HG02970 (cell line): ENCODE measurements at regions not wholly inside any gene's neighbourhood (a gene's known extent, or its start where the extent isn't known, plus 50 kb on each side); places are given as distances from the start of the nearest gene placed in this dataset.
"Not testable (repeated sequence)": the region's sequence is repeated elsewhere in the genome, so short reads cannot be mapped to it uniquely, and the experiment has no call there.

Source experiments
- ATAC-seq: cut with Tn5 transposase; IDR thresholded peaks from one replicate; pipeline ENCODE4 v1.9.1; 2021; ENCODE audit warnings: mild to moderate bottlenecking, moderate library complexity, moderate number of reproducible peaks; ENCODE audit not compliant: unreplicated experiment, low FRiP score

- no peak for ATAC-seq
Observed at GRCh38 chr4:85018983-85019382, 52.5 kb upstream of the WDFY3 start.

DNA sequence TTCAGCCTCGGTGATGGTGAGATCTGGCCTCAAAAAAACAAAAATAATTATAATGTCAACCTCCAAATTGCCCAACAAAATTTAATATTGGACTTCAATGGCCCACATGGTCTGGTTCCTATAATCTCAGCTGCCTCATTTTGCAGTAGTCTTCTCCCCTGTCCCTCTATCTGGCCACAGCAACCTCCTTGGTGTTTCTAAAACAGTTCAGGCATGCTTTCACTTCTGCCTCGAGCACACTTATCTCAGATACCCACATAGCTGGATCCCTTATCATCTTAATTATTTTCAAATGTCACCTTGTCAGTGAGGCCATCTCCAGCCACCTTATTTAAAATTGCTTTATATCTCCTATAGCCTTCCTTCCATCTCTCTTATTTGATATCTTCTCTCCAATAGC lies 52.9 kb upstream of the WDFY3 start:
- ATAC-seq: no peak

GRCh38 chr4:85024671-85025070 lies 58.2 kb upstream of the WDFY3 start:
- ATAC-seq: no peak

DNA sequence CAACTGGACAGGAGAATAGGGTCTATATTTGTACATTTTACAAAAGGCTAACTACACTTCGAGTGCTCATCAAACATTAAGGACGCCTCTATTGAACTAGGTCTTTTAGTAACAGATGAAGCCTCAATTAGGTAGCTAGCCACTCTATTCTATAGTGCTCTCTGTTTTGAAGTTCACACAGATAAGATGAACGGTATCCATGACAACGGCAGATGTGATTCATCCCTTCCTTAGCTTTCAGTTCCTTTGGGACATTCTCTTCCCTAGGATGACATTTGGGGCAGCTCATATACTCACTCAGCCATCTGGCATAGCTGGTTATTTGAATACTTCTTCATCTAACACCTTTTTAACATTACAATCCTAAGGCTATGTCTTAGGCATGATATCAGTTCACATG lies 62.4 kb upstream of the WDFY3 start:
- no peak for ATAC-seq

GRCh38 chr4:85029453-85029852 lies 63.0 kb upstream of the WDFY3 start:
- ATAC-seq: no peak

GRCh38 chr4:85030156-85030555 lies 63.7 kb upstream of the WDFY3 start:
- no peak for ATAC-seq

DNA sequence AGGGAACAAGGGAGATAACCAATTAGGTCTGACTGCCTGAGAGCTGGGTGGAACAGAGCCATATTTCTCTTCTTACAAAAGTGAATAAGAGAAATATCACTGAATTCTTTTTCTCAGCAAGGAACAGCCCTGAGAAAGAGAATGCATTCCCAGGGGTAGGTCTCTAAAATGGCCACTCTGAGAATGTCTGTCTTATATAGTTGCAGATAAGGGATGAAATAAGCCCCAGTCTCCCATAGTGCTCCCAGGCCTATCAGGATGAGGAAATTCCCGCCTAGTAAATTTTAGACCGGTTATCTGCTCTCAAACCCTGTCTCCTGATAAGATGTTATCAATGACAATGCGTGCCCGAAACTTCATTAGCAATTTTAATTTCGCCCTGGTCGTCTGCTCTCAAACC lies 67.3 kb upstream of the WDFY3 start:
- ATAC-seq: not testable (repeated sequence)

GRCh38 chr4:85039526-85039925 lies 73.0 kb upstream of the WDFY3 start:
- no peak for ATAC-seq

DNA sequence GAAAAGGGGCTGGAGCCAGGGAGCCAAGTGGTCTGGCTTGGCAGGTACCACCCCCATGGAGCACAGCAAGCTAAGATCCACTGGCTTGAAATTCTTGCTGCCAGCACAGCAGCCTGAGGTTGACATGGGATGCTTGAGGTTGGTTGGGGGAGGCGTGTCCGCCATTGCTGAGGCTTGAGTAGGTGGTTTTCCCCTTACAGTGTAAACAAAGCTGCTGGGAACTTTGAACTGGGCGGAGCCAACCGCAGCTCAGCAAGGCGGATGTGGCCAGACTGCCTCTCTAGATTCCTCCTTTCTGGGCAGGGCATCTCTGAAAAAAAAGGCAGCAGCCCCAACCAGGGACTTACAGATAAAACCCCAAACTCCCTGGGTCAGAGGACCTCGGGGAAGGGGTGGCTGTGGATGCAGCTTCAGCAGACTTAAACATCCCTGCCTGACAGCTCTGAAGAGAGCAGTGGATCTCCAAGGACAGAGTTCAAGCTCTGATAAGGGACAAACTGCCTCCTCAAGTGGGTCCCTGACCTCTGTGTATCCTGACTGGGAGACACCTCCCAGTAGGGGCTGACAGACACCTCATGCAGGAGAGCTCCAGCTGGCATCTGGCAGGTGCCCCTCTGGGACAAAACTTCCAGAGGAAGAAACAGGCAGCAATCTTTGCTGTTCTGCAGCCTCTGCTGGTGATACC lies 77.5 kb upstream of the WDFY3 start:
- not testable (repeated sequence) for ATAC-seq

DNA sequence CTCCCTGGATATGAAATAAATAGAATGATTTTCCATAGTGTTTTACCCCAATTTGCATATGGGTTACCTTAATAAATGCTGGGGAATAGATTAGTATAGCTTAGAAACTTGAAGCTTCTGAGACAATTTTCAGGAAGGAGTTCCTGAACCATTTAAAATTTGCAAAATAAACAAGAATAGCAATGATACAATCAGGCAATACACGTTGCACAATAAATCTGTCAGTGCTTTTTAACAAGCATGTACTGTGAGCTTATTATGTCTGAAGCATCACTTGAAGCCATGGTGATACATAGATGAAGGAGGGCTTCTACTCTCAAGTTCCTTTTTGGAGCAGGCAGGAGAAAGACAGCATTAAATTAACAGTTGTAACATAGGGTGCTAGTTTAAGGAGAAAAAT lies 84.2 kb upstream of the WDFY3 start:
- ATAC-seq: no peak

DNA sequence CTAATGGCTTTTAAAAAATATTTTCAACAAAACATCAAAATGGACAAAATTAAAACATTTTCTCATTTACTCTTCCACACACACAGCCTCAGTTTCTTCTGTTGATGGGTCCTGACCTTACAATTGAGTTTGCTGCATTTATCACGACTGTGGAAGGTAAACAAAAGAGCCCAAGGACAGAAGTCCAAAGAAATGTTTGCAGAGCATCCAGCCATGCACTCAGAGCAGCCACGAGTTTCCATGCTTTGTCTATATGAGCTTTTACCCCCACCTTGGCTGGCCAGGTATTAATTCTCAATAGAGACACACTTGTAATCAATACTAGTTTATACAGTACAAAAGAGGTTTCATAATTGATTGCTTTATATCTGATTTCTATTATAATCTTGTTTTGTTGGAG lies 85.0 kb upstream of the WDFY3 start:
- no peak for ATAC-seq

- not testable (repeated sequence) for ATAC-seq
Observed at GRCh38 chr4:85054925-85055324, 88.4 kb upstream of the WDFY3 start.

- ATAC-seq: no peak
Observed at GRCh38 chr4:85058551-85058950, 92.1 kb upstream of the WDFY3 start.

GRCh38 chr4:85061974-85062373 lies 95.5 kb upstream of the WDFY3 start:
- ATAC-seq: no peak

GRCh38 chr4:85062466-85062865 lies 96.0 kb upstream of the WDFY3 start:
- ATAC-seq: no peak

- ATAC-seq: no peak
Observed at GRCh38 chr4:85067342-85067741, 100.9 kb upstream of the WDFY3 start.

DNA sequence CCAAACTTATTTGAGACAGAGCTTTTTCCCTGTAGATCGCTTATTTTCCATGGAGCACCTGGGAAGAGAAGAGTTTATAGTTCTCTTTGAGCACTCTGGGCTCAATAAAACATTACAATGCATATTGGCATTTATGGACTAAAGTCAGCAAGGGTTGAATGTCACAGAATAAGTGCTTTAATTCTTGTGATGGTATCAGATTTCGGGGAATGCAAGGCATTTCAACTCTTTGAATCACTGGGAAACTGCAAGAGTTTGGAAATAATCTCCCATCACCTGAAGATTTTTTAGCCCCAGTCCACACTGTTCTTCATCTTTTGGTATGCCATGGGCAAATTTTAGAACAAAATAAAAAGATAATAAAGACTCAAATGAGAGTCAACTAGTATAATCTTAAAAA lies 111.5 kb upstream of the WDFY3 start:
- ATAC-seq: no peak

DNA sequence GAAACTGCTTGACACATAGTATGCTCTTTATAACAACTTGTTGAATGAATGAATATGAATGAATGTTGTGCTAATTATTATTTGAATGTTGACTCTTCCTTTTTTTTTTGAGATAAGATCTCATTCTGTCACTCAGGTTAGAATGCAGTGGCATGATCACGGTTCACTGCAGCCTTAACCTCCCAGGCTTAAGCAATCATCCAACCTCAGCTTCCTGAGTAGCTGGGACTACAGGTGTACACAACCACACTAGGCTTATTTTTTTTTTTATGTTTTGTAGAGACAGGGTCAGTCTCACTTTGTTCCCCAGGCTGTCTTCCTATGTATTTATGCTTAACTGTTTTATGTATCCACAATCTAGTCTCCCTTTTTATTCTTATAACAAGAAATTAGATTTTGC lies 114.7 kb upstream of the WDFY3 start:
- ATAC-seq: no peak

GRCh38 chr4:85084371-85085094 lies 118.0 kb upstream of the WDFY3 start:
- no peak for ATAC-seq

- no peak for ATAC-seq
Observed at GRCh38 chr4:85086721-85087120, 120.2 kb upstream of the WDFY3 start.

DNA sequence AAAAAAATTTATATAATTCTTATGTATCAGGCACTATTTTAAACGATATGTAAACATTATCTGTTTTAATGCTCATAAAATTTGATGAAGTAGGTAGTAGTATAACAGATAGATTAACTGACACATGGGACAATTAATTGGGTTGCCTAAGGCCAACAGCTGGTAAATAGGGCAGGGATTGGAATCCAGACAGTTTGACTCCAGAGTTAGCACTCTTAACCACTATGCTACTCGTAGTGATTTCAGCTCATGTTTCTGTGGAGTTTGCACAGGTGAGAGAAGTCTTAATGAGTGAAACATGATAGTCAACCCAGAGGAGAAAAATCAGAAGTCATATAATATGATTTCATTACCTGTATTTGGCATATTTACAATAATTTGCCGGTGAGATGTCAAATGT lies 126.0 kb upstream of the WDFY3 start:
- no peak for ATAC-seq

- no peak for ATAC-seq
Observed at GRCh38 chr4:85092943-85093342, 126.5 kb upstream of the WDFY3 start.
